Stimulated activated CD4-positive, alpha-beta T cell treated with anti-CD3 and anti-CD28 coated beads, Interleukin-4, amount 100 ng/mL, for 24 hours (primary cell): ENCODE measurements at regions not wholly inside any gene's neighbourhood (a gene's known extent, or its start where the extent isn't known, plus 50 kb on each side); places are given as distances from the start of the nearest gene placed in this dataset.

Source experiments
- DNase-seq: peaks from one replicate; pipeline ENCODE4 v3.0.0-alpha.2; 2020

GRCh38 chr6:227074-227782 lies 65.1 kb upstream of the DUSP22 start:
- DNase-seq = no peak

GRCh38 chr6:227812-228338 lies 64.4 kb upstream of the DUSP22 start:
- DNase-seq = no peak

GRCh38 chr6:228881-229651 lies 63.2 kb upstream of the DUSP22 start:
- DNase-seq = no peak

GRCh38 chr6:231779-232178 lies 60.5 kb upstream of the DUSP22 start:
- no peak for DNase-seq

GRCh38 chr6:232982-233640 lies 59.2 kb upstream of the DUSP22 start:
- DNase-seq = no peak

GRCh38 chr6:234706-235372 lies 57.4 kb upstream of the DUSP22 start:
- no peak for DNase-seq

- DNase-seq = peak; percentile 82
These were observed 56.4 kb upstream of the DUSP22 start for GRCh38 chr6:235763-236360.

- DNase-seq = no peak
These were observed 55.8 kb upstream of the DUSP22 start for GRCh38 chr6:236519-236918.

- DNase-seq = no peak
These were observed 52.1 kb upstream of the DUSP22 start for GRCh38 chr6:240151-240550.

GRCh38 chr6:241336-241865 lies 50.9 kb upstream of the DUSP22 start:
- DNase-seq = no peak
